GM15510 (cell line): ENCODE measurements at regions not wholly inside any gene's neighbourhood (a gene's known extent, or its start where the extent isn't known, plus 50 kb on each side); places are given as distances from the start of the nearest gene placed in this dataset.

Experiments
- POLR2A ChIP-seq: IDR thresholded peaks from 3 replicates; pipeline ENCODE4 v1.6.1; 2011; ENCODE audit warnings: borderline replicate concordance; ENCODE audit not compliant: insufficient read length; ENCODE audit errors: extremely low read depth

DNA sequence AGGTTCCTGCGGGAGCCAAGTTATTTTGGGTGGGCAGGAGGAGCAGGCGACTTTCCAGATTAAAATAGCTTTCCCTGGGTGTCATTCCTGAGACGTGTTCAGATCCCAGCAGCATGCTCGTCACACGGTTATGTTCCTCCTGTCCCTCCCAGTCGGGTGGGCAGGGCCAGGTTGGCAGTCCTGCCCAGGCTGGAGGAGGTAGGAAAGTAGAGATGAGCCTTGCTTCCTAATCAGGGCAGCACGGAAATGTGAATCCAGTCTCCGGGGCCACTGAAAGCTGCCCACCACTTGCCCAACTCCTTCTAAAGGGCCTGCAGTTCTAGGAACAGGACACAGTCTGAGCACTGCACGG is 137.0 kb downstream of the MRPL14 start:
- TF ChIP-seq POLR2A, result no peak

DNA sequence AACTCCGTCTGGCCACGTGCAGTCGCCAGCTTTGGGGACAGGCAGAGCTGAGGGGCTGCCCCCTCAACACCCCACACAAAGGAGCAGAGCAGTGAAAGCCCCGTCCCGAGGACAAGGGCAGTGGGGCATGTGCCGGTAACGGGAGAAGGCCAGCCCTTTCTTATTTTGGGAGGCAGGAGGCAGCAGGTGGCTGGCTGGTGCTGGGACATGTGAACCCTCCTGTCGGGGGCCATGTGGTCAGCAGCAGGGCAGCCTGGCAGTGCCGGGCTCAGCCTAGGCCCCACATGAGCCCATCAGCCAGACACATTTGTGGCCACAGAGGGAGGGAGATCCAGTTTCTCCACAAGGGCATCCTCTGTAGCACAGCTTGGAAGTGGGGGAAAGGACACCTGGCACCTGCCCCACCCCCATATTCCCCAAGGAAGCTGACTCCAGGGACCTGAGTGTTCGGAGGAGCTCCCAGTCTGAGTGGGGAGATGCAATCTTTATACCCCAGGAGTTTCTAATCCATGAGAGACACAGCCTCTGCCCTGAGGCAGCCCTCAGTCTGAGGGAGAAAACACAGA is 137.6 kb downstream of the MRPL14 start:
- TF ChIP-seq POLR2A, result no peak

DNA sequence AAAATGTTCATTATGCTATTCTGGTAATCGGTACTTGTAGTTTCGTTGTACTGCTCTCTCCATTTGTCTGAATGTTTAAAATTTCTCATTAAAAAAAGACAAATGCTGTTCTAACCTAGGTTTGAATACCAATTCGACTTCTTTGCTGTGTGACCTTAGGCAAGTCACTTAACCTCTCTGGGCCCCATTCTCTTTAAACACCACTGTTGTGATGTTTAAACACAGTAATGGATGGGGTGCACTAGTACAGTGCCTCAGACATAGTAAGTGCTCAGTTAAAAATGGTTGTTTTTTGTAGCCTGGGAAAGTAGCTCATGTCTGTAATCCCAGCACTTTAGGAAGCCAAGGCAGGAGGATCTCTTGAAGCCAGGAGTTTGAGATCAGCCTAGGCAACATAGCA is 138.5 kb downstream of the MRPL14 start:
- no peak for TF ChIP-seq POLR2A

DNA sequence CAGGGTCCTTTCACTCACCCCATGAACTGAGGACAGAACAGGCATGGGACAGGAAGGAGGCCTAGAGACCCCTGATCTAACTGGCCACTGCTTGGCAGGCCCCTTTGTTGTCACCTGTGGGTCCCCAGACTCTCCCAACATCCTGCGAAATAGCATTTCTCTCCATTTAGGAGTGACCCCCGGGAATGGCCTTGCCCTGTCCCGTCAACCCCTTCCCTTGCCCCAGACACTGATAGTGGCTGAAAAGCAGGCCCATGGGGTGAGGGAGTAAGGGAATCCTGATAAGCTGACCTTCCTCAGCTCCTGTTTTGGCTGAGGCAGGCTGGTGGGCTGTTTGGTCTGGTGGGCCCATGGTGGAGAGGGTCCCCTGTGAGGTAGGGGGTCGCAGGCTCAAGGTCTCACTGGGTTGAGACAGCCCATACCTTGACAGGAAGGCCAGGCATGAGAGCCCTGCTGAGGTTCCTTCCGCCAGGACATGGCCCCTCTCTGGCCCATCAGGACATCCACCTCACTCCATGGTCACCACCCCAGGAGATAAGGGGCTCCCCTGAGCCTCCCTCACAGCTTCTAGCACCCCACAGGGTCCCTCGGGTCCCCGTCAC is 139.3 kb downstream of the MRPL14 start:
- no peak for TF ChIP-seq POLR2A

DNA sequence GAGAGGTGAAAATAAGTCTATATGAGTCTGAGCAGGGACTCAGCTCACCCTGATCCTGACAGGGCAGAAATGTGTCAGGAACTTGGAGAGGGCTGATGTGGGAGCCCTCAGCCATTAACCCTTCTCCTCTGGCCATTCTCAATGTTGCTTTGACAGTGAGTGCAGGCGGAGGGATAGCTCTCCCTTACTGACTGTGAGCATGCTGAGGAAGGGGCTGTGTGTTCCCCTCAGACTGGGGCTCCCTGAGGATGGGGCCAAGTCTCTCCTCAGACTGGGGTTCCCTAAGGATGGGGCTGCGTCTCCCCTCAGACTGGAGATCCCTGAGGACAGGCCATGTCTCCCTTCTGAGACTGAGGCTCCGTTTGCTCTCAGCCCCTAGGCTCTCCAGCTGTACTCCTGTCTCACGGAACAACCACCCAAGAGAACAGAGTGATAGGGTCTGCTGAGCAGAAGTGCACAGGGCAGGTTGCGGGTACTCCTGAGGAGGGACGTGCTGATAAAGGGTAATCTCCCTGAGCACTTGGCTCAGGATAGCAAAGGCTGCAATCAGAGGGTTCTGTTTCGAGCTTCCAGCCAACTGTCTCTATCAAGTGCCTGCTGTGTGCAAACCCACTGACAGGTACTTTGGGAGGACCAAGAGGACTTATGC is 141.0 kb downstream of the MRPL14 start:
- no peak for TF ChIP-seq POLR2A

DNA sequence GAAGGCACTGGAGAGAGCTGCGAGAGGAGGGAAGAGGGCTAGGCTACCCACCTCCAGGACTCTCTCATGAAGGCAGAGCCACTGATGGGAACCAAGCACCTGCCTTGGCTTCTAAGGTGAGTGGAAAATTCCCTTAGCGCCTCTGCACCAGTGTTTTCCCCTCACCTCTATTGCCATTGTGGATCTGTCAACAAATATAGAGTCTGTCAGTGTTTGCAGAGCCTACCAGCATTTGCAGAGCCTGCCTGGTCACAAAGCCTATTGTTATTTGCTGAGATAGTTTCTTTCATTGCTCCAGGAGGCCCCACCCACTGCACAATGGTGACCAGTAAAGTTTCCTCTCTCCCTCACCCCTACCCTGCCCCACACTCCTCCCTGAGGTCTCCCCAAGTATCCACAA is 141.9 kb downstream of the MRPL14 start:
- TF ChIP-seq POLR2A, result no peak

DNA sequence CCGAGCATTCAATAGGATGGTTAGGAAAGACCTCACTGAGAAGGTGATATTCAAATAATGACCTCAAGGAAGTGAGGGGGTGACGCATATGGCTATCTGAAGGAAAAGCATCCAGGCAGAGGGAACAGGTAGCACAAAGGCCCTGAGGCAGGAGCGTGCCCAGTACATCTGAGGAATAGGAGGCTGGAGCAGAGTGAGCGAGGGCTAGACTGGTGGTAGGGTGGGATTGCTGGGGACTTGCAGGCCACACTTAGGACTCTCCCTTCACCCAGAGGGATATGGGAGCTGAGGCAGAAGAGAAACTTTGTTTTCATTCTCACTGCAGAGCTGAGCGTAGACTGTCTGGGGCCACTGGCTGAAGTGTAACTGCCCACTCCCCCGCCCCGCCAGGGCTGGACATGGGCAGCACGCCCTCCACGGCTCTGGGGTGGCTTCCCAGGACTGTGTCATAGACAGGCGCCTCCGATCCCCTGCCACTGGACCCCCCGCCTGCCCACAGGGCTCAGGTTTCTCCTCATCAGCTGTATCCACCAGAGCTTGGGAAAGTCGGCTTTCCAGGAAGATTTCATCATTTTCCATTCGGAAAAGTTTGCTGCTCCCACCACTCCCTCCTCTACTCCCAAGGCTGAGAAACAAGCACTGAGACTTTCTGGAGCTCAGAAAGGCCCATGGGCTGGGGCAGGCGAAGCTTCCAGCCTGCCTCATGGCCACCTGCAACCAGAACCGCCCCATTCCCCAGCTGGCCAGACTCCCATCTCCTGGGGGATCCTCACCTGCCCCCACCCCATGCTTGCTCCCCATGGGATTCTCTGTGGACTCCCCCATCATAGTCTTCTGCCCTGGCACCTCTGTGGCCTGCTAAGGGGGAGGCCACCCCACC is 142.6 kb downstream of the MRPL14 start:
- no peak for TF ChIP-seq POLR2A

DNA sequence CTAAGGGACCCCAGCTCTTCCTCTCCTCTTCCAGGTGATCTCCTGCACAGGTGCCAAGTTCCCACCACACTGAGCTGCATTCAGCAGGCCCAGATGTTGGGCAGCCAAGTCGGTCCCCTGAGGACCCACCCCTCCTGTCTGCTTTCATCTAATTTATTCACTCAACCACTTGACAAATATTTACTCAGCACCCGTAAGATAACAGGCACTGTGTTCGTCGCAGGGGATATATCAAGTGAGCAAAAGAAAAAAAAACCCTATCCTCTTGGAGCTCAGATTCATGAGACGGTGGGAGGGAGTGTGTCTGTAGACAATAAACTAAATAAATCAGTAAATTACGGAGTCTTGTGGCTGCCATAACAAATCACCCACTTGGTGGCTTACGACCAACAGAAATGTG is 143.6 kb downstream of the MRPL14 start:
- no peak for TF ChIP-seq POLR2A

DNA sequence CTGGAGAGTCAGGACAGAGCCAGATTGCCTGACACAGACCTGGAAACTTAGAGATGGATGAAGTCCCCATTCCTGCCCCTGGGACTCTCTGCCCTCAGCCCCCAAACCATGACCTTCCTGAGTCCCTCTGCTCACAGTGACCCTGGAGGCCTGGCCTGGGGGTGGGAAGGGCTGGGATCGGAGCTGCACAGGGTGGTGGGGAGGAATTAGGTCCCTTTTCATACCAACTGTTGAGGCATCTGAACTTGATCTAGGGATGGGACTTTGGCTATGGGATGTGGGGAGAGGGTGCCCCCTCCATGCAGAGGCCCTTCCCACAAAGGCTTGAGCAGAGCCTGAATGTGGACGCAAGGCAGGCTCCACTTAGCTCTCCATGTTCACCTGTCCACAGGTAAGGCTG is 144.1 kb downstream of the MRPL14 start:
- TF ChIP-seq POLR2A, result no peak

DNA sequence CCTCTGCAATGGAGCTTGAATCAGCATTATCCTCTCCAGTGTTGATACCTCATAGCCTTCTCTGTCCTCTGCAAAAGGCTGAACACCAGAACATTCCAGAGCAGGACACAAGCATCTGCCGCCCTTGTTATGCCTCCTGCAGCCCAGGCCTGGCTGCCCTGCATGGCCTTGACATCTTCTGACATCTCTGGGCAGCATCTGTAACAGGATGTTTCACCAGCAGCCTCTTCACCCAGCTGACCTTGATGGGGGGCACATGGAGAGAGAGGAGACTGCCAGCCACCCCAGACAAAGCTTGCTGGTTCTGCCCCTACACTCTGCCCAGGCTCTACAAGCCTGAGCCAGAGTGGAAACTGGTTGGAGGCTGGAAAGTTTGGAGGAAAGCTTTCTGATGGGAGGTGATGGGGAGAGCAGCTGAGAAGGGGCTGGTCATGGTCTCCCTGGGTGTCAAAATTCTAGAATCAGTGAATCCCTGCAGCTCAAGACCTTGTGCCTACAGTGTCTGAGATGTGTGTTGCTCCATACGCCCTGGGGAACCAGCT is 145.1 kb downstream of the MRPL14 start:
- no peak for TF ChIP-seq POLR2A

DNA sequence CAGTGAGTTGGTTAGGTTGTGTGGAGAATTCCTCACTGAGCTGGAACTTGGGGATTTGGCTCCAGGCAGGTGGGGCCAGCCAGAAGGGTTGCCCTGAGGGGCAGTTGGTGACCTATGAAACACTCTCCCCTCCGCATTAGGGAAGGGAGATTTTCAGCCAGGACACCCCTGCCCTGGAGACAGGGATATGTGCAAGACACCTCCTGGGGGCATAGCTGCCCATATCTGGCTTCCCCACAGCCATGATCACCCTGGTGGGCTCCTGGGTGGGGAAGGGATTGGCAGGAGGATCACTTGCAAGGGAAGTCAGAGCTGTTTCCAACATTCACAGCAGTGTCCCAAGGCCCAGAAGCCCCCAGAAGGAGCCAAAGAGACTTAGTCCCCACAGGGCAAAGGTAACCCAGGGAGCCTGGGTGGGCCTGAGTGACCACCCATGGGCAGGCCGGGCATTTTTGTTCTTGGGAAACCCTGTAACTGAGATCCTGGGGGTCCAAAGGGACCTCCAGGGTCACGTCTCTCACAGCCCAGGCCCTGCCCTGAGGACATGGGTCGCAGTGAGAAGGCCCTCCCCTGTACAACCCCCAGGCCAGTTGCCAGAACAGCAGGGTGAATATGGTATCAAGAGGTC is 145.8 kb downstream of the MRPL14 start:
- TF ChIP-seq POLR2A, result no peak

DNA sequence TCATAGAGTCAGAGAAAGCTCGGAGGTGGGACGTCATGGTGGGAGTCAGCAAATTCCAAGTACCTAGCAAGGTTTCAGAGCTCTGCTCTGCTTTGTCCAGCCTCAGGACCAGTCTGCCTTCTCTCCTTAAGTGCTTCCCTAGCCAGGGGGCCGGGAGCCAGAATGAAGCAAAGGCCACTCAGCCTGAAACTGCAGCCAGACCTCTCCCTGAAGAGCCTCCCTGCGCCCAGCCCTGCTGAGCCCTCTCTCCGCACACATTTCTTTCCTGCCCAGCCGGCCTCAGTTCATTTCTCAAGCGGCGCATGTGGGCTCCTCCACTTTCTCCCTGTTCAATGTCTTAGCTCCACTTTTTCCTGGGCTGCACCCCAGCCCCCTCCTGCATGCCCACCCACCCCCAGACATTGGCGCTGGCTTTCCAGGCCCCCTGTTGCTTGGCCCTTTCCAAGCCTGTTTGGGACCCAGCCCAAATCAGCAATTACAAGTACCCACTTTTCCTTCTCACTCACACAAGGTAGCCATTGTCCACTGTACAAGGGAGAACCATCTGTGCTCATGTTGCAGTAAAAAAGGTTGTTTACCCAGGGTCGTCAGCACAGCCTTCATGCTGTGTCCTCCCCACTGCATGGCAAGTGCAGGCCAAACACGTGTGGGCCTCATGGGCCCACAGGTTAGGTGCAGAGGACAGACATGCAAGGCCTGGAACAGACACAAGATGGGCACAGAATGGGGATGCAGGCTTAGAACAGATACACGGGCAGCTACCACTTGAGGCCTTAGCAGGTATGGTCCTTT is 147.1 kb downstream of the MRPL14 start:
- no peak for TF ChIP-seq POLR2A

DNA sequence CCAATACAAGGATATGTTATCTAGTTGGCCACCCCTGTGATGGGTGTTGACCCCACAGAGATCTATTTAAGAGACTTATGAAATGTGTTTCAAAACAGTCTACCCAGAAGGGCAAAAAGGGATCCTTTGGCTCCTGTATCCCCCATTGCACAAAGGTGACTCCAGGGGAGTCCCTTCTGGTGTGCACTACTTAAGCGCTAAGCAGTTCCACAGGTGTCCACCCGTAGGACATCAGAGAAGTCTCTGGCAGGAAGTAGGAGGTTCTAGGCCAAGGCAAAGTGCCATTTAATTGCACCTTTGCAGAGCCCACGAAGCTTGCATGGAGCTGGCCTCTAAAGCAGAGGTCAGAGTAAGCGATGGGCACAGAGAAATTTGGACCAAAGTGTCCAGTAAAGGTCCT is 147.7 kb downstream of the MRPL14 start:
- no peak for TF ChIP-seq POLR2A
